ENCODE measurements at regions not wholly inside any gene's neighbourhood (a gene's known extent, or its start where the extent isn't known, plus 50 kb on each side); places are given as distances from the start of the nearest gene placed in this dataset.

- Histone ChIP-seq H3K4me1 (ENCODE audit: control insufficient read depth, insufficient read depth, low read length) (no peaks in the 10 kb centered on the region), H3K27me3 (ENCODE audit: control insufficient read depth, insufficient read depth, low read length) (no peaks in the 10 kb centered on the region), H3K9me3 (ENCODE audit: control insufficient read depth, insufficient read depth, low read depth, low read length) (no peaks in the 10 kb centered on the region), H3K27ac (ENCODE audit: low read length) (no peak overlapping the region), H3K4me3 (ENCODE audit: low read depth in 2 of 2, low read length in 2 of 2) (no peak overlapping the region), H3K36me3 (ENCODE audit: control insufficient read depth, insufficient read depth, low read length) (no peaks in the 10 kb centered on the region)
- ATAC-seq (no peak), DNase-seq (ENCODE audit: low read depth, low spot score) (no peak)
- in situ Hi-C loops (cut with HindIII; ENCODE audit: low pct_unique_long_range_greater_than_20kb, low sequenced_read_pairs) (no loop called here), intact Hi-C loops (cut with micrococcal nuclease; ENCODE audit: unreplicated experiment) (no loop called here)
- TF ChIP-seq CTCF (IDR thresholded peaks at IDR 0.05): no peak
- TF ChIP-seq TCF7L2 (IDR thresholded peaks at IDR 0.05; ENCODE audit: low read depth, low read length): no peak
- no peak for TF ChIP-seq REST (IDR thresholded peaks at IDR 0.05; ENCODE audit: insufficient read depth in 1 of 2, low read depth in 2 of 2, low read length in 1 of 2)
- no peak for TF ChIP-seq POLR2AphosphoS5 (IDR thresholded peaks at IDR 0.05; ENCODE audit: low read depth, low read length)
- no peak for TF ChIP-seq SIN3A (IDR thresholded peaks at IDR 0.05; ENCODE audit: borderline replicate concordance, insufficient read depth, low read depth, low read length)
- CTCF ChIA-PET: no interaction called here
- no TSS peak for BruUV-seq (replicated peaks)
- POLR2A ChIA-PET: no interaction called here
These were observed 376.1 kb upstream of the CHRM2 start for GRCh38 chr7:136492366-136492765.

- intact Hi-C loops (cut with micrococcal nuclease; ENCODE audit: unreplicated experiment): no loop called here
- BruUV-seq (replicated peaks): no TSS peak
These were observed 378.6 kb upstream of the CHRM2 start for GRCh38 chr7:136489808-136490207.

More at GRCh38 chr7:136489808-136490207, 378.6 kb upstream of the CHRM2 start:
- Histone ChIP-seq H3K9me3 (ENCODE audit: control insufficient read depth, insufficient read depth, low read depth, low read length) (no peaks in the 10 kb centered on the region), H3K4me1 (ENCODE audit: control insufficient read depth, insufficient read depth, low read length) (no peaks in the 10 kb centered on the region), H3K27ac (ENCODE audit: low read length) (no peak overlapping the region), H3K27me3 (ENCODE audit: control insufficient read depth, insufficient read depth, low read length) (no peaks in the 10 kb centered on the region), H3K36me3 (ENCODE audit: control insufficient read depth, insufficient read depth, low read length) (no peaks in the 10 kb centered on the region), H3K4me3 (ENCODE audit: low read depth in 2 of 2, low read length in 2 of 2) (no peak overlapping the region)
- ChIA-PET POLR2A (no interaction called here), CTCF (no interaction called here)
- TF ChIP-seq CTCF (IDR thresholded peaks at IDR 0.05) (no peak), REST (IDR thresholded peaks at IDR 0.05; ENCODE audit: insufficient read depth in 1 of 2, low read depth in 2 of 2, low read length in 1 of 2) (no peak), TCF7L2 (IDR thresholded peaks at IDR 0.05; ENCODE audit: low read depth, low read length) (no peak), SIN3A (IDR thresholded peaks at IDR 0.05; ENCODE audit: borderline replicate concordance, insufficient read depth, low read depth, low read length) (no peak), POLR2AphosphoS5 (IDR thresholded peaks at IDR 0.05; ENCODE audit: low read depth, low read length) (no peak)
- in situ Hi-C loops (cut with HindIII; ENCODE audit: low pct_unique_long_range_greater_than_20kb, low sequenced_read_pairs): no loop called here
- DNase-seq (ENCODE audit: low read depth, low spot score): no peak
- ATAC-seq: no peak

All from Panc1 (cell line).